SHP77 treated with DMSO at 0.1 percent for 48 hours (cell line): ENCODE measurements at regions not wholly inside any gene's neighbourhood (a gene's known extent, or its start where the extent isn't known, plus 50 kb on each side); places are given as distances from the start of the nearest gene placed in this dataset.

Experiments
- DNase-seq: peaks from one replicate; lab custom pipeline; 2025; lab: John Stamatoyannopoulos, UW

DNA sequence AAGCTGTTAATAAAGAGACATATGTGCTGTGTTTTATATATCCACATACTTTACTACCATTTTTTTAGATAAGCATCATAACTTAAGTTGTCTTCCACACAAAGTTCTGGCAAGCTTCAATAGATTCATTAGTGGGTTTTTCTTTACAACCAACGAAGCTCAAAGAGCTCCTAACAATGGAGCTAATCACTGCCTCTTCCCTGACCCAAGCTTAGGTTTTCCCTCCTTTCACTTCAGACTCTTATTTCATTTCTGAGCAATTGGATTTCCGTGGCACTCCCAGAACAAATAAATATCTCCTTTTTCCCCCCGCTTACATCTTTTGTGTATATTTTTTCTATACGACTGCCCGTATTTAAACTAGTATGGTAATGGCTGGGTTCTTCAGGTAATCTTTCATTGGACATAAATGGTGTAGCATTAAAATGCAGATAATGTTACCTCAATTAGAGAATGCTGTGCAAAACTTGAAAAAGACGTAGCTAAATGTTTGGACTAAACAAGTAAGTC, 275.5 kb upstream of the TMEM161B start:
- no peak for DNase-seq

DNA sequence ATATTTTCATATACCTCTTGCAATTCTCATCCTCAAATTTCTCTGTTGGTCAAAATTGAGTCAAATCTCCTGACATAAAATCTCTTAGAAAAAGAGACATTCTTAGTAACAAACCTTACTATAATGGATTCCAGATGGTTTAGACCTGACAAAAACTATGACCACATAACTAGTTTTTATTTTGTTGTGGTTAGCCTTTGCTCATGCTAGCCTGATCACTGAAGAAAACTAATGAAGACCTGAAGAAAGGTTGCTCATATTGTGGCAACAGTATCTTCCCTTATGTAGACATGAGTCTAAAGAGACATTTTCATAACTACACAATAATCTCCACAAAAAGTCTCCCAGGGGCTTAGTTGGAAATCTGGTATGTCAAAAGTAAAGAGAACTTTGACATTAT, 274.1 kb upstream of the TMEM161B start:
- no peak for DNase-seq

DNA sequence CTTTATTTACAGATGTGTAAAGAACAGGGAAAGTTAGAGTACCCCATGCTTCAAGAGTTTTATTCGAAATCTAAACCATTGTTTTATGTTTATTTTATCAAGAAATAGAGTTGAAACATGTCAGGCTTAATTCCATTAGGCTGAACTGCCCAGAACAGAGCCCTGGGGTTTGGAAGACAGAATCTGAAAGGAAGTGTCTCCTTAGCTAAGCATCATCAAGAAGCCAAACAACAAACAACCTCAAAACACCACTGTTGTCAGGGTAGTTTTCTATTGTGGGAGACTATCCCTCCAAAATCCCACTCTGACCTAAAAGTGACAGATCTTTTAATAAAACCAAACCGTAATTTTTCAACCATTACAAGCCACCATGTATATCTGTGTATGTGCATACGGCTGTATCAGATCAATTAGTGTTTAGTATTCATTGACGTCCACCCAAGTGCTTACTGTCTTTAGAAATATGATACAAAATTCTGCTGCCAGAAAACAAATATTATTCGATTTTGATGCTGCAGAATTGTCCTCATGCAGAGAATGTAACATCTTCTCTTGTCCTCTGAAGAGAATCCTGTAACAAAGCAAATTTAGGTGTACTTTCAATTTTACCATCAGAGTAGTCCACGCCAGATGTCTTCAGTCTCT, 271.9 kb upstream of the TMEM161B start:
- DNase-seq = no peak

DNA sequence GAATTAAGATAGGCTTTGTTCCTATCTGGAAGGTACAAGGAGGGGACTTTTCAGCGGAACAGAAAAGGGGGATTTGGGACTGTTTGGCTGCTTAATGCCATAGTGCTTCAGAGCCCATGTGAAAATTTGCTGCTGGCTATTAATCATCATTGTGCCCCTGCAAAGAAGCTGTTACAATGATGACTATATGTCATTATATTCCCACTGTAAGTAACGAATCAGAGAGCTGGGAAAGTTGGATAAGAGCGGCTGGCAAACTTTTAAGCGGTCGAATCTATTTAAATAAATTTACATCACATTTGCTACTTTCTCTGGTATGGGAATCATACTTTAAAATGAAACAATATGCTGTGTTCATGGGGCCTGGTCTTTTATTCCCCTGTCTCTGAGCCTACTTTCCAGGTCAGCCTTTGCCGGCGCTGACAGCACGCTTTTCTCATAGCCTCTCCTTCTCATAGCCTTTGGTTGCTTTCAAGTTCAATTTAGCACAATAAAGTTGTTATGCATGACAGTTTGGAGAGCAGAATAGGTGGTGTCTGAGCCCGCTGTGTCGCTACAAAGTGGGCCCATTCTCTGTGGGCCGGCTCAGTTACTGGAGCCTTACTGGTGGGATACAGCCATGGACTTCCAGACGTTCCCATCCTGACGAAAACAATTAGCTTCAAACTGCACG, 271.2 kb upstream of the TMEM161B start:
- no peak for DNase-seq

DNA sequence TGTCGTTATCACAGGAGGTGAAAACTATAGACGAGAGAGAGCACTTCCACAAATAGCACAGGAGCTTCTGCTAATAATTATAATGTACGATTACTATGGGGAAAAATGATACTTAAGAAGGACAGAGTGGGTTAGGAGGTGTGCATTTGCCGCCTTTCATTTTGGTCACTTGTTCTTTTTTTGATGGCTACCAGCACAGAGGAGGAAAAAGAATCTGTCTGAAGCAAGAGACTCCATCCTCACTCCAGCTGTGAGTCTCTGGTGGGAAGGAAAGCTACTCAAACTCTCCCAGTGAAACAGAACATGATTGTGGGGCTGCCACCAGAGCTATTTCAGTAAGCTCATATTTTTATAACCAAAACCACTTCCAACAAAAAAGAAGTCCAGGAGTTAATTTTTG, 270.4 kb upstream of the TMEM161B start:
- no peak for DNase-seq

DNA sequence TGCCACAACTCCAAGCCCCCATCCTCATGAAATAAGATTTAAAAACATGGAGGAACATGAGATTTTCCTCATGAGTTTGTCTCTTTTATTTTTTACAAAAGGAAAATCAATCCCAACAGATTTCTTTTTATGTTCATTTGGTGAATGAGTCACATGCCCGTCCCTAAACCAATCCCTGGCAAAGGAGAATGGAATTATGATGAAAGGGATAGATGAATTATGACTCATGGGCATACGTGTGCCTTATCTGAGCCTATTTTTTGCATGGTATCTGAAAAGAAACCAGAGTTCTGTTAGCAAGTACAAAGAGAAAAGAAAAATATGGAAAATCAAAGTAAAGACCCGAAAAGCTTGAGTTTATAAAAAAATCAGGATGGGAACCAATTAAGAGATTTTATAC, 267.5 kb upstream of the TMEM161B start:
- no peak for DNase-seq

DNA sequence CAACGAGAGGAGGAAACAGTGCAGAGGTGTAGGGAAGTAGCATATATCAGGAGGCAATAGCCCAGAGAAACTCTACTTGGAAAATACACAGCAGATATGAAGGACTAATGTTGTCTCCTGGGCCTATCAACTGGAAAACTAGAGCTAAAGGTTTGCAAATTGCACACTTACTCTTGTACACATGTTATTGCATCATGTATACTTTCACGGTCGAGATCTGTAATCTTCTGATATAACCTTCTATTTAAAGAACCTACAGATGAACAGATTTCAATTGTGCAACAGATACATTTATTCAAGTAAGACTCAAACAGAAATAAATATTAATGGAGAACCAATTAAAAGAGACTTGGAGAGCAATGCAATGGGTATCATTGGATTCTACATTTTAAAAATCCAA, 256.3 kb upstream of the TMEM161B start:
- no peak for DNase-seq

DNA sequence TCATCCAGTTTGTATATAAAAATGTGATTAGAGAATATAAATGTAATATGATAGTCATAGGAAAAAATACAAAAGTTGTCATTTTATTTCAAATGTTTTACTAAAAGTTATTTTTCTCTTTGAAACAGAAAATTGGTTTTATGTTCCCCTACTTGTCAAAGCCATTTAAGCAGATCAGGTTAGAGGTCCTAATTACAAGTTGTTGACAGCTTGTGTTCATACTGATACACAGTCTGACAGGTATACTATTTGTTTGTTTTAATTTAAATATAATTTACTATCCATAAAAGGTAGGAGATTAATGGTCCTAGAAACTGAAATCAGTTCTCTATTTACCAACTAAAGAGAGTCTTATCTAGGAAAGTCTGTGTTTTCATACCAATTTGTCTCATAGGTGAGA, 250.4 kb upstream of the TMEM161B start:
- no peak for DNase-seq

DNA sequence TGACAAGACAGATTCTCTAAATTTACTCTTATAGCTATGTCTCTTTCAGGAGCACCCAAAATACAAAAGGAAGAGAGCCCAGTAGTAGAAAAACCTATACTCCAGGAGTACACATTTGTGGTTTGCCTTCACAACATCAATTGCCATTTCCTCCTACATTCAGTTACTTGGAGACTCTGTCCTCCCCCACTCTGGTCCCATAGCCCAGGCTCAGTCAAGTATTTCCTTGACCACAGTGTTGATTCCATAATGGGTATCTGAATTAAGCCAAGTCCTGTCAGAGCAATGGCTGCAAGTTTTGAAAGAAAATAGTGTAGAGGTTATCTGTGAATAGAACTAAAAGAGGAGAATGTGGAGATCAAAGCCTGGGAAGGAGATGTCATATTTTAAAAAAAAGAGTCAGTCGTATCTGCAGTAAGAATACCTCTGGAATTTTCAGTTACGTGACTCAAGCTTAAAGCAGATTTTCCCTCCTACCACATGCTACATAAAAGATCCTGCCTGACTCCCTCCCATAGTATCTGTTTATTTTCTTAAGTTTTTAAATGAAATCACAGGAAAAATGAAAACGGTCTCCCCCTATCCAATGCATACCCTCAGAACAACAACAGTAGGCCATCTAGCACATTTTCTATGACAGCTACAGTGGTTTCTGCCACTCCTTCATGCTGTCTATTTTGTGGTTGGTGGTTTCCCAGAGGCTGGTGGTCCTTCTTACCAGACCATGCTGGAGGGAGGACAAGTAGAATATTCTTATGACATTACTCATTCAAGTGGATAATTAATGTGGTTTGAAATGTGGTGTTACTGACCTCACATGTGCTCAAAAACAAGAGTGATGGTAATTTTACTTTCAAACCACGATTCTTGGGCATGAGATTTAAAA, 249.7 kb upstream of the TMEM161B start:
- no peak for DNase-seq

DNA sequence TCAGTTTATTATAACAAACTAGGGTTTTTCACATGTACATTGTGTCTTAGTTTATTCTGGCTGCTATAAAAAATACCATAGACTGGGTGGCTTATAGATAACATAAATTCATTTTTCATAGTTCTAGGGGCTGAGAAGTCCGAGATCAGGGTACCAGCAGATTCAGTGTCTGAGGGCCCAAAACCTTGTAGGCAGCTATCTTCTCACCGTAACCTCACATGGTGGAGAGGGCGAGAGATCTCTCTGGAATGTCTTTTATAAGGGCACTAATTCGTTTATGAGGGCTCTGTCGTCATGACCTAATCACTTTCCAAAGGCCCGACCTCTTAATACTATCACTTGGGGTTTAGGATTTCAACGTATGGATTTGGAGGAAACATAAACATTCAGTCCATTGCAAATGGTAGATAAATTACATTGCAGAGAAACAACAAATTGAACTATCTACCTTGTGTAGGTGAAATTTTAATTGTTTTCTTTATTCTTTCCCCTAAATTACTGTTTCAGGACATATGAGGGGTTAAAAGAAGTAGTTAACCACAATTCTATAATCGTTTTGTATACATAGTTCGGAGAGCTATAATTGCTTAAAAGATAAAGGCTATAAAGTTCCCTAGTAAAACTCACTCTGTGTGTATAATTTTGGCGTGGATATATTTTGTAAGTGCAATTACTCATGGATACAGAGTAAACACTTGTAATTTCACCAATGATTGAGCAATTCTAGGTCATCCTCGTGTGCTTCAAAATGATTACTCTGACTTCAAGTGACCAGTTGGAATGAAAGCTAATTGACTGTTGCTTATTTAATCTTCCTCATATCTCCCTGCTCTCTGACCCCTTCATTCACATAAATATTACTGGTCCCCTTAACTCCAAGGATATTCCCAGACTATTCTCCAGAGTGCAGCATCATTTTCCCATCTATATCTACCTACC, 247.5 kb upstream of the TMEM161B start:
- DNase-seq = no peak

DNA sequence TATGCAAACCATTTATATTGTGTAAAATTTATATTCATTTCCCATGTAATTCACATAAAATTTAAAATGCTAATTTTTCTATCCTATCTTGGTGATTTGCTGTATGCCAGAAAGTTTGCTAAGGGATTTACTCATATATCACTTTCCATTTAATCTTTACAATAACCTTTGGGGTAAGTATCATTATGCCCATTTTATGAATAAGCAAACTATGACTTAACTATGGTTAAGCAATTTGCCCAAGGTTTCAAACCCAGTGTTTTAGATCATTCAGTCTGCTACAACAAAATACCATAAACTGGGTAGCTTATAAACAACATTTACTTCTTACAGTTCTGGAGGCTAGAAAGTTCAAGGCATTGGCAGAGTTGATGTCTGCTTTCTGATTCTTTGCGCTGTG, 246.4 kb upstream of the TMEM161B start:
- no peak for DNase-seq

DNA sequence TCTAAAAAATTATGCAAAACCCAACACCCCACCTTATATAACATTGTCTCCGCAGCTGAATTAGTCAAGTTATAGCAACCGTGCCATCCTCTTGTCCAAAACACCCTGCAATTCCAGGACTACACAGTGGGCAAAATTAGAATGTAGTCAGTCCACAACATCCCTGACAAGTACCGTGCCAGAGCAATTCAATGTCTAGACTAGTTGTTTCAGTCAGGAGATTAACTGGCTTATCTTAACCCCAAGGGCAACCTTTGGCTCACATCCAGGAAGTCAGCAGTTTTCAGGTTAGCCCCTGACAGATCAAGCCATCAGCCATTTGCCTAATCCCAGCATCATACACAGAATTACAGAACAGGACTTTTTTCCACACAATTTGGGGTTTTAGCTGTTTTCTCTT, 240.8 kb upstream of the TMEM161B start:
- DNase-seq = no peak

DNA sequence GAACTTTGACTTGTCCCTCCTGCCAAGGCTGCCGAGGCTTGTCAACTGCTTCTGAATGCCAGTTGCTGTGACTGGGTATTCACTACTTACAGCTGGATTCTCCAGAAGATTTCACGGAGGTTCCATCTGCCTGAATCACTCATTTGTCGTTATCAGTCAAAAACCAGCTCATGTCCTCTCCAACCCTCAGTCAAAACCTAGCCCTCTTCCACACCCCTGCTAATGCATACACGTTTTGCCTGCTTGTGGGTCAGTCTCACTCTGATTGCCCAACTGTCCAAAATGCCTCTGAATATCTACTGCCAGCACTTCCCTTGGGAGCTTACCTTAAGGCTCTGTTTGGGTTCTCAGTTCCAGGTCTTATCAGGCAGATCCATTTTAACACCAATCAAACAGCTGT, 238.6 kb upstream of the TMEM161B start:
- DNase-seq = no peak

DNA sequence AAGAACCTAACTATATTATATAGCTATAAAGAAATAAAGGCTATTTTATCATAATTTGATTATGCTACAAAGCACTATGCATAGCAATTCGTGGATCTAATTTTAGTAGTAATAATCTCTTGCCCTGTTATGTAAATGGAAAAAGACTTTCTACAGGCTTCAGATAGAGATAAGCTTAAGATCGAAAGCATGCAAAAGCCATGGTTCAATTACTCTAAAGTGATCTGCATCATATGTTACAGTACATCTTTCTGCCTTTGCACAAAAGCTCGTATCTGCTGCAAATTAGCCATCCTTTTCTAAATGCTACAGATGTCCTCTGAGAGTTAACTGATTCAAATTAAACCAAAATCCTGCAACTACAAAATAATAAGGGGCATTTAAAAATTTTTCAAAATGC, 234.8 kb upstream of the TMEM161B start:
- no peak for DNase-seq

DNA sequence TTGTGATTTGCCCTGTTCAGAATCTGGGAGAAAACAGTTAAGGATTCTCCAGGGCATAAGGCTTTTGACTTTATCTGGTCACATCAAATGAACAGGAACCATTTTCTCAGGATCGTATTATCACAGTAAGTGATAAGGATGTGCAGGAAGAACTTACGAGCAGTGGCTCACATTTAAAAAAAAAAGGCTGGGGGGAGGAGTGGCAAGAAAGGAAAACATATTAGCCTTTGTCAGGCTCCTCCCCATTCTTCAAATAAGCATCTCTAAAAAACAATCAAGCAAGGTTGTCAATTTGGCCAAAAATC, 234.3 kb upstream of the TMEM161B start:
- no peak for DNase-seq

DNA sequence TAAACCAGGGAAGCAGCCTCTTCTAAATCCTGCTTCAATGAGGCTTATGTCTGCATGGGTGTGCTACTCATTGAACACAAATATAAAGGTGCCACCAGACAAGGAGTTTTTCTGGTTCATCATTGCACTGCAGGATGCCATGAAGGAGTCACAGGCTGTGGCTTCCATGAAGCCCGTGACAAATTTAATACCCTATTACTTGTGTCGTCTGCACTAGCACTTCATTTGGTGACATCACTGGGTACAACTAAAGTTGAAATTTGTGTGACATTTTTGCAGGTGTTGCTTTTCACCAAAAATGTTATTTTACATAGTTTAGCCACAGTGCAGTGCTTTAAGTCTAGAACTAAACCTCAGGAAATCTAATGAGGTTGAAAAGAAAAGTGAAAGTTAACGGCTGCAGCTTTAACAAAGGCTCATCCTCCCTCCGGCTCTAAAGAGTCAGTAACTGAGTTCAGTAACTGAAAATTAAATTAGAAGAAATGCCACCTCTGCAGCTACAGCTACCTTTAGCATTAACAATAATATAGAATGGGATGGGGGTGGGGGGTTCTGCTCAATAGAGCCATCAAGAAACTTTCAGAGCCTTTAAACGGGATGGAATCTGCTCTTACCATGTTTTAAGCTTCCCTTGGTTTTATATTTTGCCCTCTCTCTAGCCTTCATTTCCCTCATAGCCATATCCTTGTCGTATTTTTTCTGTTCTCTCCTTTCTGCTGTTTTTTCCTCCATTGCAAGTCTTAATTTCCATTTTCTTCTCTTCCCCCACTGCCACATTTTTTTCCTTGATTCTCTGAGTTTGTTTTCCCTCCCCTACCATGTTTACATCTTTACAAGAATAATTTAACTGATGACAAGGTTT, 233.8 kb upstream of the TMEM161B start:
- DNase-seq = no peak

DNA sequence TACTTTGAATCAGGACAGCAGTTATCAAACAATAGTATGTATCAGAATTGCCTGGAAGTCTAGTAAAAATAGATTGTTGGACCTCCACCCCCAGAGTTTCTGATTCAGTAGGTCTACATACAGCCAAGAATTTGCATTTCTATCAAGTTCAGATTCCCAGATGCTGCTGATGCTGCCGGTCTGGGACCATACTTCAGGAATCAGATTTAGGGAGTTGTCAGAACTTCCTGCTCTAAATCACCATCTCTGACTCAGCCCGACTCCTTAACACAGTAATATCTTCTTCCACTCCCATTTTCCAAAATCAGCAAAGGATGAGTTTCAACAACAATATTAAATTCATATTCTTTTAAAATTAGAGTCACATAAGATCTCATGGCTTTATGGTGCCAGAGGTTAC, 227.2 kb upstream of the TMEM161B start:
- no peak for DNase-seq

DNA sequence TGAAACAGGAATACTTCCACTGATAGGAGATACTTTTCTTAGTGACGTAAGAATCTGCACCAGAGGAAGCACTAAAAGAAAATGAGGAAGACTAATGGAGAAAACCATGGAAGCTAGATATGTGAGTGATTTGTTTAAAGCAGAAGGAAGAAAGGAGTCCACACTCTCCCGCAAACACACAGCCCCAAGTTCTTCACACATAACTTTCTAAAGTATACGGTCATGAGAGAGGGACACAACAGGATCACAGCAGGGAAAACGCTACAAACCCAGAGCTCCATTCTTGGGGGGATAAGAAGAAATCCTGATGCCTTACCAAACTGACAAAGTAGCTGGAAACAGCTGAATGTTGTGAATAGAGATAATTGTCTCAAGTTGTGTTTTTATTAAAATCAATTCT, 222.2 kb upstream of the TMEM161B start:
- DNase-seq = no peak

DNA sequence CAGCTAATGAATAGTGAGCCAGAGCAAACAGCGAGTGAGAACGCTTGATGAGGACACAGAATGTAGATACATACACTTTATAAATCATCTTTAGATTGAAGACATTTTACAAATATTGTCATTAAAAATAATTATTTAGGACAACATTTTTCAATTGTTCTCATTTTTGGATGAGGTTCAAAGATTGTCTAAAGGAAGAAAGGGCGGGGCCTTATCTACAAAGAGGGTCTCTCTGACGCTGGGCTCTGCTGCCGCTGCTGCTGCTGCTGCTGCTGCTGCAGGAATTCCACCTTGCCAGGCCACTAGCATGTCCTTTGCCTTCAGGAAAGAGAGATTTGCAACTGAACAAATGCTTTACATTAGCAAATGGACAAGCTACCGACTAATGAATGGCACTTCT, 220.7 kb upstream of the TMEM161B start:
- DNase-seq = no peak

DNA sequence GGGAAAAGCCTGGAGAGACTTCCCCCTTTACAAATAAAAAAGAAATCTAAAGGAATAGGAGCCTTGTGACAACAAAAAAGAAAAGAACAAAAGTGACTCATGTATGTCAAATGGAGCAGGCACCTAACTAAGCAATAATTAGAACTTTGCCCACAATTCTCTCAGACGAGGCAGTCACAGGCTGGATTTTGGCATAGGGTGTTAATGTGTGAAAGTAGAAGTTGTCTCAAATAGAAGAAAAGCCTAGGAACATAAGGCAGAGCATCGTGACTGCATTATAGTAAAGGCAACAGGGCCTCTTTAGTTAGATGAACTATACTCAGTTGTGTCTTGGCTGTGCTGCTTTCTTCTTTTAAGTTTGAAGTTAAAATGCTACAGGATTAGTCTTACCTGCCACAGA, 219.9 kb upstream of the TMEM161B start:
- DNase-seq = no peak

DNA sequence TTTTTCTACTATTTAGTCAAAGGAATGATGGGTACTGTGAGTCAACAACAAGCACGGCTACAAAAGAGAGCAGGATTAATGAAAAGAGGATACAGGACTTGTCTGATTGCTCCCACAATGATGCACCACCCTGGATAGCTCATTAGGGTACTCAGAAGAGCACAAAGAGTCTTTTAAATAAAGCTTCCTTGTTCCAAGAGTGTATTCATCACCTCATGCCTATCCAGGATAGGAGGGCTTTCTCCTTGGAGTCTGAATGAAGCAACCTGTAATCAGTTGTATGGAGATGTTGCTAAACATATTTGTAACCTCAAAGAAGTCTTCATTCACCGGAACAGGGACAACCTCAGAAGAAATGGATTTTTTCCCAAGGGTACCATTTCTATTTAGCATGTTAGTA, 219.5 kb upstream of the TMEM161B start:
- DNase-seq = no peak
